IMR-90 (cell line): ENCODE measurements at regions not wholly inside any gene's neighbourhood (a gene's known extent, or its start where the extent isn't known, plus 50 kb on each side); places are given as distances from the start of the nearest gene placed in this dataset.

ENCODE experiments used
- ATAC-seq: fragments of 200-7000 bp; cut with Tn5 transposase; 2 replicates; pipeline ENCODE4 v1.9.1; 2020; ENCODE audit warnings: low read depth, mild to moderate bottlenecking, moderate library complexity
- BruUV-seq: library from RNA; stranded (reverse); fragments of 400-500 nt; replicated peaks from 2 replicates; lab custom pipeline; 2021; lab: Mats Ljungman, UMichigan
- CTCF ChIA-PET: fragments of 300-600 bp; formaldehyde crosslinking; extraction: SDS; loops from one replicate; lab custom pipeline; 2021; ENCODE audit warnings: antibody characterized with exemption; lab: Yijun Ruan, JAX
- POLR2A ChIA-PET: fragments of 300-600 bp; sonication (Branson Sonifier 250); formaldehyde crosslinking; loops from one replicate; lab custom pipeline; 2022; ENCODE audit warnings: antibody characterized with exemption; ENCODE audit not compliant: unreplicated experiment; lab: Charles Lee
- DNase-seq: peaks from one replicate; pipeline ENCODE4 v3.0.0; 2013
- H2AFZ ChIP-seq: replicated peaks from 2 replicates; pipeline ENCODE3; 2013; ENCODE audit warnings: low read length, mild to moderate bottlenecking; ENCODE audit not compliant: poor library complexity
- H2AK5ac ChIP-seq: 2 replicates; pipeline ENCODE4 v1.6.1; 2013; ENCODE audit warnings: low read depth, low read length, inconsistent platforms
- H2AK9ac ChIP-seq: replicated peaks from 2 replicates; pipeline ENCODE3; 2013; ENCODE audit warnings: mild to moderate bottlenecking, low read depth, low read length, moderate library complexity; ENCODE audit not compliant: poor library complexity
- H2BK120ac ChIP-seq: 2 replicates; pipeline ENCODE4 v1.6.1; 2013; ENCODE audit warnings: low read depth, low read length, inconsistent platforms
- H2BK15ac ChIP-seq: 3 replicates; pipeline ENCODE4 v1.6.1; 2013; ENCODE audit warnings: low read depth, low read length, inconsistent platforms
- H2BK20ac ChIP-seq: 2 replicates; pipeline ENCODE4 v1.6.1; 2013; ENCODE audit warnings: low read depth, mild to moderate bottlenecking, inconsistent platforms, low read length, moderate library complexity
- H2BK5ac ChIP-seq: 2 replicates; pipeline ENCODE4 v1.6.1; 2013; ENCODE audit warnings: mild to moderate bottlenecking, low read depth, low read length, inconsistent platforms; ENCODE audit not compliant: poor library complexity, severe bottlenecking
- H3K14ac ChIP-seq: replicated peaks from 2 replicates; pipeline ENCODE4 v1.6.1; 2013; ENCODE audit warnings: low read depth, low read length, inconsistent platforms
- H3K18ac ChIP-seq: 2 replicates; pipeline ENCODE4 v1.6.1; 2013; ENCODE audit warnings: low read depth, low read length, control low read depth
- H3K23ac ChIP-seq: 2 replicates; pipeline ENCODE4 v1.6.1; 2013; ENCODE audit warnings: low read depth, low read length, inconsistent platforms
- H3K27ac ChIP-seq: 2 replicates; pipeline ENCODE4 v1.5.1; 2013; ENCODE audit warnings: mild to moderate bottlenecking, control low read depth, low read length; ENCODE audit not compliant: insufficient read depth
- H3K27me3 ChIP-seq: 2 replicates; pipeline ENCODE4 v1.6.1; 2013; ENCODE audit warnings: low read length; ENCODE audit not compliant: control insufficient read depth, insufficient read depth
- H3K36me3 ChIP-seq: 2 replicates; pipeline ENCODE4 v1.6.1; 2013; ENCODE audit warnings: low read length, mixed read lengths; ENCODE audit not compliant: control insufficient read depth, insufficient read depth
- H3K4ac ChIP-seq: 2 replicates; pipeline ENCODE4 v1.6.1; 2013; ENCODE audit warnings: low read depth, low read length, inconsistent platforms
- H3K4me1 ChIP-seq: 2 replicates; pipeline ENCODE4 v1.6.1; 2013; ENCODE audit warnings: low read length, mixed read lengths; ENCODE audit not compliant: control insufficient read depth, insufficient read depth
- H3K4me2 ChIP-seq: 2 replicates; pipeline ENCODE4 v1.6.1; 2013; ENCODE audit warnings: low read depth, mild to moderate bottlenecking, control low read depth, low read length, moderate library complexity
- H3K4me3 ChIP-seq: 2 replicates; pipeline ENCODE4 v1.5.1; 2013; ENCODE audit warnings: low read depth, mild to moderate bottlenecking, control low read depth, low read length, moderate library complexity; ENCODE audit not compliant: insufficient read depth
- H3K56ac ChIP-seq: 2 replicates; pipeline ENCODE4 v1.6.1; 2013; ENCODE audit warnings: low read length, inconsistent platforms; ENCODE audit not compliant: insufficient read depth; ENCODE audit errors: extremely low read depth
- H3K79me1 ChIP-seq, 2 experiments: 2 replicates each; pipeline ENCODE4 v1.6.1; 2013; ENCODE audit warnings: low read length in 2 of 2, inconsistent platforms in 1 of 2, low read depth in 1 of 2
- H3K9ac ChIP-seq: 2 replicates; pipeline ENCODE4 v1.6.1; 2013; ENCODE audit warnings: low read depth, low read length, control low read depth
- H3K9me1 ChIP-seq: 2 replicates; pipeline ENCODE4 v1.6.1; 2013; ENCODE audit warnings: low read length, inconsistent platforms; ENCODE audit not compliant: insufficient read depth
- H3K9me3 ChIP-seq: 2 replicates; pipeline ENCODE4 v1.6.1; 2013; ENCODE audit warnings: low read length; ENCODE audit not compliant: control insufficient read depth, insufficient read depth
- H4K20me1 ChIP-seq: 2 replicates; pipeline ENCODE4 v1.6.1; 2013; ENCODE audit warnings: low read length, inconsistent platforms; ENCODE audit not compliant: insufficient read depth
- H4K5ac ChIP-seq: 2 replicates; pipeline ENCODE4 v1.6.1; 2013; ENCODE audit warnings: mild to moderate bottlenecking, low read depth, low read length, control low read depth
- H4K8ac ChIP-seq, 2 experiments: 2 replicates each; pipeline ENCODE4 v1.6.1; 2013; ENCODE audit warnings: low read depth in 2 of 2, low read length in 2 of 2, control low read depth in 1 of 2, inconsistent platforms in 1 of 2
- H4K91ac ChIP-seq: 2 replicates; pipeline ENCODE4 v1.6.1; 2013; ENCODE audit warnings: low read depth, low read length, inconsistent platforms; ENCODE audit not compliant: insufficient read depth
- CEBPB ChIP-seq: IDR thresholded peaks from 2 replicates; pipeline ENCODE4 v1.6.1; 2012; ENCODE audit warnings: low read depth, low read length, improper control_type of control experiment
- SMC3 ChIP-seq: fragments of 150-350 bp; IDR thresholded peaks from 2 replicates; pipeline ENCODE4 v1.6.1; 2016; ENCODE audit warnings: low read depth, mild to moderate bottlenecking, antibody characterized with exemption, low read length, moderate library complexity
- WGBS, 2 experiments: methylation state at CpG; one replicate each; pipeline versions ENCODE4 v1.1.5 to v1.1.7; 2013; ENCODE audit warnings: missing lambda C conversion rate in 2 of 2; ENCODE audit not compliant: insufficient read length in 1 of 2; ENCODE audit errors: extremely low coverage in 2 of 2; 5-methylcytosine and 5-hydroxymethylcytosine counted together
- dilution Hi-C: fragments of 300-500 bp; cut with HindIII; formaldehyde crosslinking; loops from one replicate; pipeline ENCODE4 v1.14.3; 2018; ENCODE audit warnings: low sequenced_read_pairs; ENCODE audit not compliant: unreplicated experiment
- in situ Hi-C: fragments of 300-500 bp; cut with MboI; formaldehyde crosslinking; loops from 3 replicates; pipeline ENCODE4 v1.14.3; 2019; ENCODE audit warnings: low sequenced_read_pairs, inconsistent platforms, mixed read lengths
- intact Hi-C: fragments of 100-400 bp; cut with micrococcal nuclease; formaldehyde crosslinking; loops from 2 replicates; pipeline ENCODE4 v1.10.0; 2022

DNA sequence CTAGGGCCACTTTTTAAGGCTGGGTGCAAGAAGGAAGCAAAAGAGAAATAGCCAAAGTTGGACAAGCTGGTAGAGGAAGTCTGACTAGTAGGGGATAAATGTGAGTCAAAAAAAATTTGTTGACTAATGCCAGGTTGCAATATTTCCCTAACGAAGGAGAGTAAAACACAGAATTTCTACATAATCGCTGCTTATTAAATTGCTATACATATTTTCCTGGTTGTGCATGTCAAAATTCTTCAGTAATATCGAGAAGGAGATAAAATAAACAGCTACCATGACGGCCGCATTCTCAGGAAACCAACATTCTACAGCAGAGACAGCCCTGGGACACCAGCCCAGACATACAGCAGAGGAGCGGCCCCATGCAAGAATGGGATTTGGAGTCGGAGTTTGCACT, 148.3 kb downstream of the ESM1 start:
- no peak overlapping the region for H3K4me3 ChIP-seq
- no peaks in the 10 kb centered on the region for H3K36me3 ChIP-seq
- ChIA-PET CTCF (interaction anchor here (0.6 kb wide), 1 partner anchor 265 kb away, joined by 4 read pairs; no protein-coding TSS in a partner anchor), POLR2A (no interaction called here)
- peak overlapping the region; percentile 89 for H2BK5ac ChIP-seq
- no peaks in the 10 kb centered on the region for H4K20me1 ChIP-seq
- H4K8ac ChIP-seq: peak overlapping the region; percentile 57 to 87; a peak in 3 of 4 replicates
- H2AFZ ChIP-seq: no peak overlapping the region
- H3K4me2 ChIP-seq: peak overlapping the region; percentile 1; the same call in 1 of the 2 replicates
- H3K4ac ChIP-seq: peak overlapping the region; percentile 85; the same call in 1 of the 2 replicates
- peak overlapping the region; percentile 67; the same call in 1 of the 2 replicates for H3K23ac ChIP-seq
- DNase-seq: peak; percentile 65
- H3K27ac ChIP-seq: peak overlapping the region; percentile 88
- no peaks in the 10 kb centered on the region for H3K27me3 ChIP-seq
- peak; percentile 50 for ATAC-seq
- H4K91ac ChIP-seq: peak overlapping the region; percentile 46; the same call in 1 of the 2 replicates
- TF ChIP-seq CEBPB: peak; percentile 35; the same call in 1 of the 2 replicates
- no peak for TF ChIP-seq SMC3
- BruUV-seq: no TSS peak
- H2BK20ac ChIP-seq: peak overlapping the region; percentile 93
- no peak overlapping the region for H2AK9ac ChIP-seq
- H3K9me3 ChIP-seq: no peaks in the 10 kb centered on the region
- H3K14ac ChIP-seq: peak overlapping the region; percentile 90
- H2BK15ac ChIP-seq: peak overlapping the region; percentile 30; the same call in 1 of the 3 replicates
- WGBS, 2 experiments: no CpG with 5 or more reads among the region's 7 CpGs
- dilution Hi-C loops: no loop called here
- peaks cover 23% of the 10 kb centered on the region for H3K9me1 ChIP-seq
- peak overlapping the region; percentile 83 for H3K18ac ChIP-seq
- no peak overlapping the region for H3K56ac ChIP-seq
- in situ Hi-C loops: no loop called here
- no peak overlapping the region; the same call in 1 of the 2 replicates for H3K9ac ChIP-seq
- H4K5ac ChIP-seq: peak overlapping the region; percentile 56; the same call in 1 of the 2 replicates
- peak overlapping the region; percentile 95 for H2BK120ac ChIP-seq
- H2AK5ac ChIP-seq: no peak overlapping the region
- peaks cover 0 to 23% of the 10 kb centered on the region in 2 experiments; a peak in 3 of 4 replicates for H3K79me1 ChIP-seq
- H3K4me1 ChIP-seq: peaks cover 33% of the 10 kb centered on the region
- intact Hi-C loops: no loop called here
